ENCODE measurements at regions not wholly inside any gene's neighbourhood (a gene's known extent, or its start where the extent isn't known, plus 50 kb on each side); places are given as distances from the start of the nearest gene placed in this dataset.
"Not testable (repeated sequence)": the region's sequence is repeated elsewhere in the genome, so short reads cannot be mapped to it uniquely, and the experiment has no call there.

DNA sequence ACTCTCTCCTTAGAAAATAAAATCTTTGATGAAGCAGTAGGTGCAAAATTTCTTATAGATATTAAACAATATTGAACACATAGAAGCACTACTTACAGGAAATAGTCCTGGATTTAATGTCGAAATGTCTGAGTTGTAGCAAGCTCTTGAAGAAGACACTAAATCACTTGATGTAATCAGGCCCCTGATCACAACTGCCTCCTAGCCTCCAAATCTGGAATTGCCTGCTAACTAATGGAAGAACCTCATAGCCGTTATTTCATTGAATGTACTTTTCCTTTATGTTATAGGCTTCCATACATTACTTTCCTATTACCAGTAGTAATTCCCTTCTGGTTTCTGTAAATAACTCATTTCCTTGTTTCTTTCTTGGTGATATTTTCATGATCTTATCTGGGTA, 675.7 kb upstream of the CHRM3 start:
- H3K4me1 ChIP-seq (ENCODE audit: insufficient read depth, low read length), result no peaks in the 10 kb centered on the region
- H3K4me3 ChIP-seq (ENCODE audit: insufficient read depth, low read length), result no peak overlapping the region
- no peak overlapping the region for H2AFZ ChIP-seq (ENCODE audit: low read length)
- H3K36me3 ChIP-seq (ENCODE audit: insufficient read depth, low read length), result no peaks in the 10 kb centered on the region
- no peaks in the 10 kb centered on the region for H4K20me1 ChIP-seq (ENCODE audit: insufficient read depth, low read length)
- no peak overlapping the region for H3K4me2 ChIP-seq (ENCODE audit: insufficient read depth, low read length)
- no peaks in the 10 kb centered on the region for H3K27me3 ChIP-seq (ENCODE audit: insufficient read depth, low read length)
- H3K79me2 ChIP-seq (ENCODE audit: insufficient read depth, low read length), result no peaks in the 10 kb centered on the region
- no peaks in the 10 kb centered on the region for H3K9me3 ChIP-seq (ENCODE audit: low read depth, low read length)
- DNase-seq (ENCODE audit: insufficient read length, low spot score, missing footprints), result no peak
- H3K27ac ChIP-seq (ENCODE audit: low read depth, low read length), result no peak overlapping the region
- TF ChIP-seq CTCF (IDR thresholded peaks at IDR 0.05; ENCODE audit: extremely low read depth, low read depth, low read length), result peak; percentile 11

- no peaks in the 10 kb centered on the region for H4K20me1 ChIP-seq (ENCODE audit: insufficient read depth, low read length)
- TF ChIP-seq CTCF (IDR thresholded peaks at IDR 0.05; ENCODE audit: extremely low read depth, low read depth, low read length), result no peak
- H3K9me3 ChIP-seq (ENCODE audit: low read depth, low read length), result no peaks in the 10 kb centered on the region
- H3K27ac ChIP-seq (ENCODE audit: low read depth, low read length), result no peak overlapping the region
- DNase-seq (ENCODE audit: insufficient read length, low spot score, missing footprints), result no peak
- H3K27me3 ChIP-seq (ENCODE audit: insufficient read depth, low read length), result no peaks in the 10 kb centered on the region
- H3K4me2 ChIP-seq (ENCODE audit: insufficient read depth, low read length), result no peak overlapping the region
- no peaks in the 10 kb centered on the region for H3K79me2 ChIP-seq (ENCODE audit: insufficient read depth, low read length)
- no peak overlapping the region for H2AFZ ChIP-seq (ENCODE audit: low read length)
- no peaks in the 10 kb centered on the region for H3K4me1 ChIP-seq (ENCODE audit: insufficient read depth, low read length)
- no peak overlapping the region for H3K4me3 ChIP-seq (ENCODE audit: insufficient read depth, low read length)
- no peaks in the 10 kb centered on the region for H3K36me3 ChIP-seq (ENCODE audit: insufficient read depth, low read length)
These were observed 685.3 kb upstream of the CHRM3 start for GRCh38 chr1:238701024-238701423.

GRCh38 chr1:238690415-238690814, 696.0 kb upstream of the CHRM3 start:
- Histone ChIP-seq H4K20me1 (ENCODE audit: insufficient read depth, low read length) (no peaks in the 10 kb centered on the region), H3K36me3 (ENCODE audit: insufficient read depth, low read length) (no peaks in the 10 kb centered on the region), H3K79me2 (ENCODE audit: insufficient read depth, low read length) (no peaks in the 10 kb centered on the region), H3K4me2 (ENCODE audit: insufficient read depth, low read length) (no peak overlapping the region), H3K4me3 (ENCODE audit: insufficient read depth, low read length) (no peak overlapping the region), H3K27ac (ENCODE audit: low read depth, low read length) (no peak overlapping the region), H3K4me1 (ENCODE audit: insufficient read depth, low read length) (no peaks in the 10 kb centered on the region), H3K9me3 (ENCODE audit: low read depth, low read length) (no peaks in the 10 kb centered on the region), H3K27me3 (ENCODE audit: insufficient read depth, low read length) (no peaks in the 10 kb centered on the region), H2AFZ (ENCODE audit: low read length) (peak overlapping the region; percentile 27)
- TF ChIP-seq CTCF (IDR thresholded peaks at IDR 0.05; ENCODE audit: extremely low read depth, low read depth, low read length), result no peak
- DNase-seq (ENCODE audit: insufficient read length, low spot score, missing footprints), result no peak

GRCh38 chr1:238684576-238684975, 701.8 kb upstream of the CHRM3 start:
- not testable (repeated sequence) for DNase-seq (ENCODE audit: insufficient read length, low spot score, missing footprints); H3K4me2 ChIP-seq (ENCODE audit: insufficient read depth, low read length); H3K36me3 ChIP-seq (ENCODE audit: insufficient read depth, low read length); H3K9me3 ChIP-seq (ENCODE audit: low read depth, low read length); H4K20me1 ChIP-seq (ENCODE audit: insufficient read depth, low read length); H3K27me3 ChIP-seq (ENCODE audit: insufficient read depth, low read length); H3K4me3 ChIP-seq (ENCODE audit: insufficient read depth, low read length); H3K79me2 ChIP-seq (ENCODE audit: insufficient read depth, low read length); H3K27ac ChIP-seq (ENCODE audit: low read depth, low read length); H2AFZ ChIP-seq (ENCODE audit: low read length)
- H3K4me1 ChIP-seq (ENCODE audit: insufficient read depth, low read length), result peaks cover 12% of the 10 kb centered on the region
